ENCODE measurements at regions not wholly inside any gene's neighbourhood (a gene's known extent, or its start where the extent isn't known, plus 50 kb on each side); places are given as distances from the start of the nearest gene placed in this dataset.

DNA sequence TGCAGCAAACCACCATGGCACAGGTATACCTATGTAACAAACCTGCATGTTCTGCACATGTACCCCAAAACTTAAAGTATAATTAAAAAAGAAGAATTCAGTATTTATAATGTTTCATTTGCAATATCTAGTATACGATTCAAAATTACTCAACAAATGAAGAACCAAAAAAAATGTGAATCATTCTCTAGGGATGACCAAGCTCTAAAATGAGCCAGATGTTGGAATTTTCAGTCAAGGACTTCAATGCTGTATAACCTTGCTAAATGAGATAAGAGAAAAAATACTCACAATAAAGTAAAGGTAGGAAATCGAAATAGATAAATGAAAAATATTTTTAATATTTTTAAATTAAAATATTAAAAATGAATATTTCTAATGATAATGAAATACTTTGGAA lies 108.7 kb upstream of the ADRA1B start:
- Histone ChIP-seq H3K4me3 (no peak overlapping the region), H4K20me1 (ENCODE audit: control insufficient read depth, insufficient read depth) (no peaks in the 10 kb centered on the region), H3K27me3 (replicated peaks in 1 of 2; ENCODE audit: control insufficient read depth in 2 of 2, insufficient read depth in 2 of 2, low read length in 1 of 2) (0 out of 4 replicates have a peak, but pooled peaks cover 0 to 4% of the 10 kb centered on the region in 2 experiments), H3K4me1 (ENCODE audit: control insufficient read depth, insufficient read depth, low read length) (no peaks in the 10 kb centered on the region), H3K9ac (ENCODE audit: control insufficient read depth, insufficient read depth, low read length) (no peak overlapping the region), H3K36me3 (ENCODE audit: control insufficient read depth in 2 of 2, insufficient read depth in 2 of 2, low read length in 1 of 2) (no peaks in the 10 kb centered on the region), H3K4me2 (ENCODE audit: control insufficient read depth, insufficient read depth) (no peak overlapping the region), H3K79me2 (ENCODE audit: control insufficient read depth, insufficient read depth, low read length) (no peaks in the 10 kb centered on the region), H3K9me3 (replicated peaks; ENCODE audit: control insufficient read depth, insufficient read depth, low read length) (no peaks in the 10 kb centered on the region), H3K27ac (ENCODE audit: control insufficient read depth, insufficient read depth) (no peak overlapping the region), H2AFZ (ENCODE audit: control insufficient read depth, low read depth, low read length) (no peak overlapping the region)
- intact Hi-C loops (cut with micrococcal nuclease; ENCODE audit: unreplicated experiment) = no loop called here
- ChIA-PET CTCF (no interaction called here), SMC1A (ENCODE audit: uncharacterized antibody, unreplicated experiment) (no interaction called here), RAD21 (ENCODE audit: unreplicated experiment) (no interaction called here), POLR2A (no interaction called here)
- FAIRE-seq (no peak), DNase-seq (ENCODE audit: low read depth, low spot score) (no peak), ATAC-seq (no peak)
- TF ChIP-seq GABPA (IDR thresholded peaks at IDR 0.05; ENCODE audit: low read depth) (no peak), NRF1 (conservative IDR thresholded peaks at IDR 0.05; ENCODE audit: low read depth, low read length) (no peak), RBBP5 (conservative IDR thresholded peaks at IDR 0.05) (no peak)
- TF ChIP-seq, protein P1, sequence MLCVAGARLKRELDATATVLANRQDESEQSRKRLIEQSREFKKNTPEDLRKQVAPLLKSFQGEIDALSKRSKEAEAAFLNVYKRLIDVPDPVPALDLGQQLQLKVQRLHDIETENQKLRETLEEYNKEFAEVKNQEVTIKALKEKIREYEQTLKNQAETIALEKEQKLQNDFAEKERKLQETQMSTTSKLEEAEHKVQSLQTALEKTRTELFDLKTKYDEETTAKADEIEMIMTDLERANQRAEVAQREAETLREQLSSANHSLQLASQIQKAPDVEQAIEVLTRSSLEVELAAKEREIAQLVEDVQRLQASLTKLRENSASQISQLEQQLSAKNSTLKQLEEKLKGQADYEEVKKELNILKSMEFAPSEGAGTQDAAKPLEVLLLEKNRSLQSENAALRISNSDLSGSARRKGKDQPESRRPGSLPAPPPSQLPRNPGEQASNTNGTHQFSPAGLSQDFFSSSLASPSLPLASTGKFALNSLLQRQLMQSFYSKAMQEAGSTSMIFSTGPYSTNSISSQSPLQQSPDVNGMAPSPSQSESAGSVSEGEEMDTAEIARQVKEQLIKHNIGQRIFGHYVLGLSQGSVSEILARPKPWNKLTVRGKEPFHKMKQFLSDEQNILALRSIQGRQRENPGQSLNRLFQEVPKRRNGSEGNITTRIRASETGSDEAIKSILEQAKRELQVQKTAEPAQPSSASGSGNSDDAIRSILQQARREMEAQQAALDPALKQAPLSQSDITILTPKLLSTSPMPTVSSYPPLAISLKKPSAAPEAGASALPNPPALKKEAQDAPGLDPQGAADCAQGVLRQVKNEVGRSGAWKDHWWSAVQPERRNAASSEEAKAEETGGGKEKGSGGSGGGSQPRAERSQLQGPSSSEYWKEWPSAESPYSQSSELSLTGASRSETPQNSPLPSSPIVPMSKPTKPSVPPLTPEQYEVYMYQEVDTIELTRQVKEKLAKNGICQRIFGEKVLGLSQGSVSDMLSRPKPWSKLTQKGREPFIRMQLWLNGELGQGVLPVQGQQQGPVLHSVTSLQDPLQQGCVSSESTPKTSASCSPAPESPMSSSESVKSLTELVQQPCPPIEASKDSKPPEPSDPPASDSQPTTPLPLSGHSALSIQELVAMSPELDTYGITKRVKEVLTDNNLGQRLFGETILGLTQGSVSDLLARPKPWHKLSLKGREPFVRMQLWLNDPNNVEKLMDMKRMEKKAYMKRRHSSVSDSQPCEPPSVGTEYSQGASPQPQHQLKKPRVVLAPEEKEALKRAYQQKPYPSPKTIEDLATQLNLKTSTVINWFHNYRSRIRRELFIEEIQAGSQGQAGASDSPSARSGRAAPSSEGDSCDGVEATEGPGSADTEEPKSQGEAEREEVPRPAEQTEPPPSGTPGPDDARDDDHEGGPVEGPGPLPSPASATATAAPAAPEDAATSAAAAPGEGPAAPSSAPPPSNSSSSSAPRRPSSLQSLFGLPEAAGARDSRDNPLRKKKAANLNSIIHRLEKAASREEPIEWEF (IDR thresholded peaks at IDR 0.05; ENCODE audit: insufficient replicate concordance, low read depth, low read length) = no peak
- in situ Hi-C loops (cut with MboI) = no loop called here
- BruUV-seq (replicated peaks) = no TSS peak
- WGBS (ENCODE audit: insufficient coverage, insufficient replicate concordance, low lambda C conversion rate, missing lambda C conversion rate) = 6% methylated on average over 2 of the region's 2 CpGs

All from GM12878 (cell line).